HG03457 (cell line): ENCODE measurements at regions not wholly inside any gene's neighbourhood (a gene's known extent, or its start where the extent isn't known, plus 50 kb on each side); places are given as distances from the start of the nearest gene placed in this dataset.
A peak's percentile ranks its signal among the peaks of the same experiment; 100 is the strongest.

Source experiments
- ATAC-seq: cut with Tn5 transposase; IDR thresholded peaks from one replicate; pipeline ENCODE4 v1.9.1; 2021; ENCODE audit warnings: moderate number of reproducible peaks; ENCODE audit not compliant: unreplicated experiment

DNA sequence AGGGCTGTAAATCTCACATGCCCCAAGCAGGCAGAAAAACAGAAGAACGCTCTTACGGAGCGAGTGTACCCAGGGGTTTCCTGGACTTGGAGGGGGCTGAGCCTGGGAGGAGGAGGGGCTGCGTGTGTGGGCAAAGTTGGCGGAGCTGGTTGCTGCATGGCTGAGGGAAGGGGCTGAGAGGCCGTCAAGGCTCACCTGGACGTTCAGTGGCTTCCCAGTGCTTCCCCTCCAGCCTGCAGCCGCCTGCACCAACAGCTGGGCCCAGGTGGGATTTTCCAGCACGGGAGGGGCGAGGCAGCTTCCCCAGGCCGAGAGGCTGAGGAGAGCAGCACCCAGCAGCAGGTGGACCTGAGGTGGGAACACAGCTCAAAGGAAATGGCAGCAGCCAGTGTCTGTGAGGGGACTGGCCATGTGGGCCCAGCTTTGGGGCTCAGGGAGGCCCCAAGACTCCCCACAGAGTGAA, 70.6 kb upstream of the CTDP1 start:
- ATAC-seq, result no peak

DNA sequence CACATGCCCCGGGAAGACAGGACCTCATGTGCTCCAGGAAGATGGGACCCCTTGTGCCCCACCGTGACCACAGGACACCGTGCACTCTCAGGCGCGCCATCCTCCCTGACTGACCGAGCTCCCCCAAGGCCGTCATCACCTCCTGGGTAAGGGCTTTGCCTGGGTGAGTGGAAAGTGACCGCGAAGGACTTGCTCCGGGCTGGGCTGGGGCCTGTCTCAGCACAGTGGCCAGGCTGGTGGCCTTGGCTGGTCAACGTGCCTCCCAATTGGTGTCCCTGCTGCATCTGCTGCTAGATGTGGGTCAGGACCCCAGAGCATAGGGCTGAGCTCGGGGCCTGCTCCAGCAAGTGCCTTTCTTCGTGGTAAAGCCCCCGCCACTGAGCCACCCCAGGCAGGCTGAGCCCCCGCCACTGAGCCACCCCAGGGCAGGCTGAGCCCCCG, 69.7 kb upstream of the CTDP1 start:
- no peak for ATAC-seq

DNA sequence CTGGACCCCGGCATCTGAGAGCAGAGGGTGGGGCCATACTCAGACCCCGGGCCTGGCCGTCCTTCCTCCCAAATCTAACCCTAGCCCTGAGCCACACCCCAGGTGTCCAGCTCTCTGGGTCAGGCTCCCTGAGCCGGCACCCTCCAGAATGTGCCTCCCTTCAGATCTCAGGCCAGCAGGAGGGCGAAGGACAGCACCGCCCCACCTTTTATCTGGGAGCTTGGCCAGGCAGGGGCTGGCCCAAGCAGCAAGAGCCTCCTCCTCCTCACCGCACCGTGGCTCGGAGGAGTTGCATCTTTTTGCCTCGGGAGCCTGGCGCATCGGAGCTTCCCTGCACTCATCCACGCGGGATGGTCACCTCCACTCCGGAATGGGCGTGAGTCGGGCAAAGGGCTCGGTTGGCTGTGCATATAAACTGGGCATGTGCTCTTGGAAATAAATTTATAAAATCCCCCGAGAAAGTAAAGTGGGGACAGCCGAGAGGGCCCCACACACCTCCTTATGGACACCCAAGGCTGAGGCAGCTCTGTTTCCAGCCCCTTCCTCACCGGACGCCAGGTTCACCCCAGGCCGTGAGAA, 69.1 kb upstream of the CTDP1 start:
- ATAC-seq, result no peak

DNA sequence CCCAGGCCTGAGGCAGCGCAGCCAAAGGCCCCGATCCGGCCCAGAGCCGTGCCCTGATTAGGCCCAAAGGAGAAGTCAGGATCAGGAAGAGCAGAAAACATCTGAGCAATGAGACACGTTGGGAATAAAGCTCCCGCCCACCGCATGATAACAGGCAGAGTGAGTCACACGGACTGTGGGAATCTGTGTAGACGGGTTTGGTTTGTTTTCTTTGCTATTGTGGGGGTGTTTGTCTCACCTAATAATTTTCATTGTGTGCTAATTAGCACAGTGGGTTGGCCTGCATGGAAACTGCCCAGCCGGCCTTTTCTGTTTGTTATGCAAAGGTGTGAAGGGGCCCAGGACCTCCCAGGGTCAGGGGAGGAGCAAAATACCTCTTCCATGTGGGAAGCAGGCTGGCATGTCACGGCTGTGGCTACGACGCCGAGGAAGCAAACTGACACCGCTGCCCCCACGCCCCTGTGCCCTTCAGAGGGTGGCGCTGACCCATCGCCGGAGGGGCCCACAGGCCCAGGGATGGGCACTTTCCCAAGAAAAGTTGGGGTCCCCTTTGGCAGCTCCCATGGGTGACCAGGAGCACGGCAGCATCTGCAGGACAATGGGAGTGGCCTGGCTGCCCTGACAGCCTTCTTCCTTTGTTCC, 68.4 kb upstream of the CTDP1 start:
- ATAC-seq, result no peak

DNA sequence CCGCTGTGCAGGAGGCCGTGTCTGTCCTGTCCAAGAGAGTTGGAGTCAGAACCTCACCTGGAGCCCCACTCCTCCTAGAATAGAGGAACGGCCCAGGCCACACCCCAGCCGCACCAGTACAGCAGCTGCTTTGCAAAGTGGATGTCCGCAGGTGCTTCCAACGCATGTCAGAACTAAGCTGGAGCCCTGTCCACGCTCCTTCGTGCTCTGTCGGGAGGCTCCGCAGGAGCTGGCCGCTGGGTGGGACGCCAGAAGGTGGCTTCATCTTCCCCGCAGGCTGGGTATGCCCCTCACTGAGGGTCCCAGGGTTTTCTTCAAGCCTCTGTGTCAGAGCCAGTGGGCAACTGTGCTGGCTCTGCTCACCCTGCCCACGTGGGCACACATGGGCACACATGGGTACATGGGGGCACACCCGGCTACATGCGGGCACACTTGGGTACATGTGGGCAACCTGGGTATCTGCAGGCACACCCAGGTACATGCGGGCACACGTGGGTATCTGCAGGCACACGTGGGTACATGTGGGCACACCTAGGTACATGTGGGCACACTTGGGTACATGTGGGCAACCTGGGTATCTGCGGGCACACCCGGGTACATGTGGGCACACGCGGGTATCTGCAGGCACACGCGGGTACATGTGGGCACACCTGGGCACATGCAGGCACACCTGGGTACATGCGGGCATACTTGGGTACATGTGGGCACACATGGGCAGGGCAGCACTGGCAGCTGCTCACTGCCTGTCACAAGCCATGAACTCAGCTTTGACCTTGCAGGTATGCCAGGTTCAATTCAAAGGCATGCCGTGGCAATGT, 67.1 kb upstream of the CTDP1 start:
- ATAC-seq, result no peak

DNA sequence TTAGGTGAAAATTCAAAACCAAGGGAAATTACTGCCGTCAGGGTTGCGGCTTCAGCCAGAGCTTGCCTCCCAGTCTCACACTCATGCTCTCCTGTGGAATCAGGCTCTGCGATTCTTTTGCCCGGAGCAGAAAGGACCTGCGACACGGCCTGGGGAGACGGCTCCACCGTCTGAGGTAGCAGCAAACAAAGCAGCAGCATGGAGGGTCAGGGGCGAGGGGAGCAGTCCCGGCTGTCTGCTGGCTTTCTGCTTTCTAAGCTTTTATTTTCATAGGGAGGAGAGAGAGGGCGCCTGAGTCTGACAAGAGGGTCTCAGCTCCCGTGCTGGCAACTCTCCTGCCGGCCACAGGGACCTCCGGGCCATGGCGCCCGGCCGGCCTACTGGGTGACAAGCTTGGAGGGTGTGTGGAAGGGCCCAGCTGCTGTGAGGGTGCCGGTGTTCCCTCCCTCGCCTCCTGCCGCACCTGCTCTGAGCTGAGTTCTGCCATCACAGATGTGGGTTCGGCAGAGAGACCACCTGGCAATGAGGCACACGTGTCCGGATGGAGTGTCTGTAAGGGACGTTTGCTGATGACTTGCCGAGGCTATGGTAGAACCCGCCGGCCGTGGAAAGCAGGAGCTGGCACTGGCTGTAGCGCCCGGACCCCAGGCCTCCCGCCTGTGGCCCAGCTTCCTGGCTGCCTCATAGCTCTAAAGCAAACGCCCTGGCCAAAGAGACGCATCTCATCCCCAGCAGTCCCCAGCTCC, 66.2 kb upstream of the CTDP1 start:
- no peak for ATAC-seq

DNA sequence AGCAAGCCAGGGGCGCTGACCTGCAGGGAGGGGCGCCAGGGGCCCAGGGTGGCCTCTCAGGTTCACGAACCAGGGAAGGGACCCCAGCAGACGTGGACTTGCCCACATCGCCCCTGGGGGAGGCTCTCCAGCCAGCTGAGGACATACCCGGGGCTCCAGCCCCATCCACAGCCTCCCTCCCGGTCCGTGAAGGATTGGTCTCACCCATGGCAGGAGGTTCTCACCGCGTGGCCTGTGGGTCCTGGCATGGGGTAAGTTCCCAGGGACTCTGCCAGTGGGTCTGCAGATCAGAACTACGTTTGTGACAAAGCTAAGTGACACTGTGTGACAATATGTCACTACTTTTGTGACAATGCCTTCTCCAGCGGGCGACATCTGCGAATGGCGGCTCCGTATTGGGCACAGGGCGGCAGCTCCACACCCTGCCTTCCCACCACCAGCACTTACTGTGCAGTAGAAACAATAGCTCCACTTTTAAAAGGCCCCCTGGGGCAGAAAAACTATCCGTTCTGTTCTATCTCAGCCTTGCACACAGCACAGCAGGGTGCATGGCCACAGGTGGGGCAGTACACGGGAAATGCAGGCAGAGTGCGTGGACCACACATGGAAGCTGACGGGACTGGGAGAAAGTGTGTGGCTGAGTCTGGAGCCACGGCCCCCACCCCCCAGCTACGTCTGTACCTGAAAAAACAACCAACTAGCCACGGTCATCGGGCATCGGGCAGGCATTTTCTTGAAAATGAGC, 65.2 kb upstream of the CTDP1 start:
- ATAC-seq, result no peak

DNA sequence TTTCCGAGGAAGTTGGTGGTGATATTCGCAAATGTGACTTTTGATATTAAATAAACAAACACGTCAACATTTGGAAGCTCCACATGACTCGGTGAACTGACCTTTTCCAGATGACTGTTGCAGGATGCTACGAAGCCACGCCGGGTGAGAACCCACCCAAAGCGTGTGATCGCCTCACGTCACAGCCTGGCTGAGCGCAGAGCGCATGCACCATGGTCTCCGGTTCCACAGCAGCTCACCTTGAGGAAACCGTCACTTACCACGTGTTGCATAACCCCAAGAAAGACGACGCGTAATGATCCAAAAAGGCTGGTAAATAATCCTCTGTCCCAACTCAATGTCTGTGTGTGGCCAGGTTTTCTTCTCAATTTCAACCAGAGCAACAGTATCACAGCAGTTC, 64.5 kb upstream of the CTDP1 start:
- ATAC-seq, result no peak

DNA sequence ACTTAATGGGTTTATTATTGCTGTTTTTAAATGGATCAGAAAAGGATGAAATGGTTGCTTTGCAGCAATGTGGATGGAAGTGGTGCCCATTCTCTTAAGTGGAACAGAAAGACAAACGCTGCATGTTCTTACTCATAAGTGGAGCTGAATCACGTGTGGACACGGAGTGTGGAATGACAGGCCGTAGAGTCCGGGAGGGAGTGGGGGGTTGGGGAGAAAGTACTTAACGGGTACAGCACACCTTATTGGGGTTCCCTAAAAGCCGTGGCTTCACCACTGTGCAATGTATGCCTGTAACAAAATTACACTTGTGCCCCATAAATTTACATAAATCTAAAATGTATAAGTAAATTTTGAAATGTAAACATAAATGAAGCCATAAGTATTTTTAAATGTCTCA, 64.0 kb upstream of the CTDP1 start:
- no peak for ATAC-seq

DNA sequence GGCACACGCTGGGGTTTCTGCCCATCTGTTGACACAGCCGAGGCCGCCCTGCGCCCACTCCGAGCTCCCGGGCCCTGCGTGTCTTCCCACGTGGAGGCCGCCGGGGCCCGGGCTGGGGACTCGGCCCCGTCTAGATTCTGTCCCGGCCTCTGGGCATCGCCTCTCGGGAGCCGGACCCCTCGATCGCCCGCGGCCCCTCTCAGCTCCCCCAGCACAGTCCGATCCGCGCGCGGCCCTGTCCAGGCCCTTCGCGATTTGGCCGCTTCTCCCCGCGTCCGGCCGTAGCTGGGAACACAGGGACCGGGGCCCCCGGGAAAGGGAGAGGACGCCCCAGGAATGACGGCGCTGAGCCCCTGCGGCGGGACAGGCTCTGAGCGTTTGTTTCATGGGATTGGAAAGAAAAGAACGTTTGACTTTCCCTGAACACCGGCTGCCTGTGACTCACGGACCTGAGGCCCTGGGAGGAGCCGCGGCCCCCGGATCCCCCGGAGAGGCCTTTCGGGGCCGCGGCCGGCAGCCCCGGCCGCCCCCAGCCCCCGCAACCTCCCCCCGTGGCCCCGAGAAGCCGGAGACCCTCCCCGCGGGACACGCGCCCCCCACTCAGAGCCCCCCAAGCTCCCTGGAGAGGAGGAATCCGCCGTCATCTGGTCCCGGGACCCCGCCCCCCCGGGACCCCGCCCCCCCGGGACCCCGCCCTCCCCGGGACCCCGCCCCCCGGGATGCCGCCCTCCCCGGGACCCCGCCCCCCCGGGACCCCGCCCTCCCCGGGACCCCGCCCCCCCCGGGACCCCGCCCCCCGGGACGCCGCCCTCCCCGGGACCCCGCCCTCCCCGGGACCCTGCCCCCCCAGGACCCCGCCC, 62.7 kb upstream of the CTDP1 start:
- ATAC-seq, result no peak

DNA sequence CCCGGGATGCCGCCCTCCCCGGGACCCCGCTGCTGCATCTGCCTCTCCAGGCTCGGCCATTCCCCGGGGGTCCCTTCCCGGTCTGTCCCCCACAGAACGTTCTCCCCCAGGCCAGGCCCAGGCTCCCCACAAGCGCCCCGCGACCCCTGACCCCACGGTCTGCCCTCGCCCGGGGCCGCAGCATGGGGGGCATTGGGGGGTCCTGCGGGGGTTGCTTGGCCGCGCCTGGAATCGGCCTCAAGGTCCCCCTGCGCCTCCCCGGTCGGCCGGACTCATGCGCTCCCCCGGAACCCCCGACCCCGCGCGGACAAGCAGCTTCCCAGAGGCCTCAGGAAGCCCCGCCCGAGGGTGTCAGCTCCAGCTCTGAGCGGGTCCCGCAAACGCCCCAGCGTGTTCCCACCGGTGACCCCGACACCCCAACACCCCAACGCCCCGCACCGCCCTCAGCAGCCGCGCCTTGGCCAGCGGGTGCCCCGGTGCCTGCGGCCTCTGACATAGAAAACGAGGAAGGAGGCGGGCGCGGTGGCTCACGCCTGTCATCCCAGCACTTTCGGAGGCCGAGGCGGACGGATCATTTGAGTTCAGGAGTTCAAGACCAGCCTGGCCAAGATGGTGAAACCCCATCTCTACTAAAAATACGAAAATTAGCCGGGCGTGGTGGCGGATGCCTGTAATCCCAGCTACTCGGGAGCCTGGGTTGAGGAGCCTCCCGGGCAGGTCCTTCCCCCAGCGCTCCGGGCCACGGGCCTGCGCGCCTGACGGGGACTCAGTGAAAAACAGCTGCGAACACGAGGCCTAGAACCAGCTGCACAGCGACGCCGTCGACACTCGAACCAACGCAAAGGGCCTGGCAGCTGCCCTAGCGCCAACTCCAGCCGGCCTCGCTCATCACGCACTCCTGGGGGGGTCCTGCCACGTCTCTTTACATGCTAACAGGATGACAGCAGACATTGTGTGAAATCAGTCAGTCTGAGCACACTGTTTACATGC, 61.8 kb upstream of the CTDP1 start:
- no peak for ATAC-seq

DNA sequence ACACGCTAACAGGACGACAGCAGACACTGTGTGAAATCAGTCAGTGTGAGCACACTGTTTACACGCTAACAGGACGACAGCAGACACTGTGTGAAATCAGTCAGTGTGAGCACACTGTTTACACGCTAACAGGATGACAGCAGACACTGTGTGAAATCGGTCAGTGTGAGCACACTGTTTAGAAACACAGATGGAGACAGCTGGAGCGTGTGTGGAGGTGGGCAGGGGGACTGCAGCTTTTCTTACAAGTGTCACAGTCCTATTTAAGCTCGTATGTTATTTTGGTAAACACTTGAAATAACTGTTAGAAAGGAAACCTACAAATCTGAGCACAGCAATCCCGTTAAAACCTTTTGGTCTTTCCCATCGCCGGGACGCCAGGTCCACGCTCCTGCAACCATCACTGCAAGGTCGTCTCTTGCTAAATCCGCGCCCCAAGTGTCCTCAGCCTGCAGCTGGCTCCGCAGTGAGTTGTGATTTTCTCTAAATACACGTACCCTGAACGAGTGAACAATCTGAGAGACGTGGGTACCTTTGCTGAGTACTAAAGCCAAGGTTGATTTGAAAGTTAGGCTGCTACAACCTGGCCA, 58.9 kb upstream of the CTDP1 start:
- no peak for ATAC-seq

DNA sequence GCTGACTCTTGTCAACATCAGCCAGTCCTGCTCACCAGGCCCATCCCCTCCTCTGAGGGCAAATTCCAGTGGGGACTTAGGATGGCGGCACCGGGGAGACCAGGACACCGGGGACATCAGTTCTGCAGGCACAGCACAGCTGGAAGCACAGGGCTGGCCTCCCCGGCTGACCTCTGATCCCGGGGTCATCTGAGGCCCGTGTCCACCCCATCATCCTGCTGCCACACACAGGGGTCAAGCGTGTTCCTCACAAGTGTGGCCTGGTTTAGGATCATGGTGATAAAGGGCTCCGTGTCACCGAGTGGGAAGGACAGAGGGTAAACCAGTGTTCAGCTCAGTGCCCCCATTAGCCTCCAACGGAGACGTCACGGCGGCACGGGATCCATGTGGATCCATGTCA, 58.1 kb upstream of the CTDP1 start:
- no peak for ATAC-seq

DNA sequence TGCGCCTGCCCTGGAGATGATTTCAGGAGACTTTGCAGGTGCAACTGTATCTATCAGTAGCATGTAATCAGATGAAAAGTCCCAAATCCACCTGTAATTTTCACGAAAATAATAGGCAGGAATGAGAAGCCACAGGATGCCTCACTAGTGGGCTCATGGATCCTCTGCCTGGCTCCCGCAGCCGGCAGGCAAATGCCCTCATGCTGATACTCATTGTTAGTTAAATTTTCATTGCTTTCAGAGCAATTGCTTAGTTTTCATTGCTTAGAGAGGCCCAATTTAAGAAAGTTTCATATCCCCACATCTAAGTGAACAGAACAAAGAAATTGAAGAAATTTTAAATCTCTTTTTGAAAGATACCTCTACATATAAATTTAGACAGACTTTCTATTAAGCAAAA, 57.6 kb upstream of the CTDP1 start:
- no peak for ATAC-seq

DNA sequence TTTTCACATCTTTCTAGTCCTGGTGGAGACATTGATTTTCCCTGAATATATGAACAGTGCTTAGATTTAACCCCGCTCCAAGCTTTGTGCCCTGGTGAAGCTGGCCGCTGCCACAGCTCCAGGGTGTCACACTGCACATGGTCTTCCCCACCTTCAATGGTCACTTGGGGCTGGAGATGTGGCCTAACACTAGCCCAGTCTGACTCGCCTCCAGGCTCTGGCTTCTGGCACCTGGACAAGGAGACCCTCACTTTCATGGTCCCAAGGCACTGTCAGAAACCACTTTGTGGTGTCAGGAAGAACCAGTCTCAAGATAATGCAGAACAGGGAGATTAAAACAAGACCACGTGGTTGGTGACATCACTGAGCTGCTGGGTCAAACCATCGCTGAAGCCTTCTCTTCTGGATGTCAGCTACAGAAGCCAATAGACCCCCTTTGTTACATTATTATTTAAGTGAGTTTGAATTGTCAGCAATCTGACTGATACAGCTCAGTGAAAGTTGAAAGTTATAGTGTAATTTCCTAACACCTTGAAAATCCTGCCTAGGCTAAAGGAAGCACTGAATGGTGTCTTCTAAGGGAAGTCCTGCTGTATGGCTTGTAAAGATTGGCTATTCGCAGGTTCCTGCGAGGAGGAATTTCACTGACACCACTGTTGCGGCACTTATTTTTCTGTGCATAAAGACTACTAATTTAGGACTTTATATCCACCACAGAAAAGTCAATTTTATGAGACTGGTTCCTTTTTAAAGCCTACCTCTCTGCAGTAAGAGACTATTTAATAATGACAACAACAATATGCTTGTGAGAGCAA, 55.0 kb upstream of the CTDP1 start:
- peak; percentile 26 for ATAC-seq

DNA sequence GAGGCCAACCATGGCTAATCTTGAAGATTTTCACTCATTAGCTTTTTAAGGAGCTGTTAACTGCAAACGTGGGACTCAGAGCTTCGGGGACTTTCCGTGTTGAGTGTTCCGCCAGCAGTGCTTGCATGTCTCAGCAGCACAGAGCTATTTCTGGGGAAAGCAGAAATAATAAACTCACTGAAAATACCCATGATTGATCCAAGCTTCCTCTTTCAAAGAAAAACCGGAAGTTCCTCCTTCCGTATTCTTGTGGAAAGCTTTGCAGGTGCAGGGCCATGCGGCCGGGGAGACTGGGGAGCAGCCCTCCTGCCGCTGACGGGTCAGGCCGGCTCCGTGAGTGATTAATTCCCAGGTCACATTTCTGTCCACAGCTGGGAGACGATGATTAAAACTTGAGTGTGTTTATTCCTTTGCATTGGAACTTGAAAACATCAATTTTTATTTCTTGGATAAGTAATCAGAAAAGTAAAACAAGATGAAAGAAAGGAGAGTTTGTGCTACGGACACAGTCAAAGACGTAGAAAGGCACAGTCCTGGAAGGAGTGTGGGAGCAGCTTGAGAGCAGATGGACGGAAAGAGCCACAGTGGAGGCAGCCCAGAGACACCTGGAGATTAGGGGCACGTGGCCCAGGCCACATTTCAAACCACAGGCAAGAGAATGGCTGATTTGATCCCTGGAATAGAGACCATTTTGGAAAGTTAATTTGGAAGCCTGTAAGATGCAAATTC, 54.2 kb upstream of the CTDP1 start:
- ATAC-seq, result peak; percentile 77
